Left ventricle myocardium inferior (tissue), 1 donor: ENCODE measurements at regions not wholly inside any gene's neighbourhood (a gene's known extent, or its start where the extent isn't known, plus 50 kb on each side); places are given as distances from the start of the nearest gene placed in this dataset.

ENCODE experiments used
- DNase-seq: peaks from one replicate; pipeline ENCODE4 v3.0.0-alpha.2; 2020
- H3K27ac ChIP-seq: fragments of 200-600 bp; replicated peaks from 2 replicates; pipeline ENCODE4 v1.8.0; 2021
- H3K27me3 ChIP-seq: fragments of 200-600 bp; 2 replicates; pipeline ENCODE4 v1.8.0; 2021; ENCODE audit warnings: low read depth
- H3K36me3 ChIP-seq: fragments of 200-600 bp; 2 replicates; pipeline ENCODE4 v1.8.0; 2021
- H3K4me1 ChIP-seq: fragments of 200-600 bp; 2 replicates; pipeline ENCODE4 v1.8.0; 2021
- H3K4me3 ChIP-seq: fragments of 200-600 bp; 2 replicates; pipeline ENCODE4 v1.8.0; 2021; ENCODE audit warnings: mild to moderate bottlenecking, moderate library complexity
- H3K9me3 ChIP-seq: fragments of 200-600 bp; replicated peaks from 2 replicates; pipeline ENCODE4 v1.8.0; 2021
- intact Hi-C: fragments of 100-400 bp; cut with micrococcal nuclease; formaldehyde crosslinking; loops from one replicate; pipeline ENCODE4 v1.11.0; 2022
- TF ChIP-seq, protein P1 (sequence below): fragments of 200-600 bp; IDR thresholded peaks from 2 replicates; pipeline ENCODE4 v1.8.0; 2021; ENCODE audit warnings: antibody characterized with exemption, mild to moderate bottlenecking, borderline replicate concordance
- donor health status: DM: no; HTN: yes; CAD: no; lungs with severe emphysema.

DNA sequence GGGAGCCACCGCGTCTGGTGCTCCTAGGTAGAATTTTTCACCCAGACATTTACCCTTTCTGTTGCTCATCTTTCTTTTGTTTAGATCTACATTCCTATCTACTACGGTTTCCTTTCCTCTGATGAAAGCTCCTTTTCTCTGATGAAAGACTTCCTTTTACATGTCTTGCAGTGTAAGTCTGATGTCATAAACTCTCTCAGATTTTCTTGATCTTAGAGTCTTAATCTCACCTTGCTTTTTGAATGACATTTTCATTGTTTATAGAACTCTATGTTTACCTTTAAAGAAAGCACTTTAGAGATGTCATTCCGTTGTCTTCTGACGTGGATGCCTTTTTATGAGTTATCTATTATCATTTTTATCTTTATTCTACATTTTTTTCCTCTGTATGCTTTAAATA is 171.8 kb upstream of the MTPN start:
- no peak overlapping the region for H3K4me3 ChIP-seq
- H3K4me1 ChIP-seq, result no peaks in the 10 kb centered on the region
- TF ChIP-seq, protein P1, sequence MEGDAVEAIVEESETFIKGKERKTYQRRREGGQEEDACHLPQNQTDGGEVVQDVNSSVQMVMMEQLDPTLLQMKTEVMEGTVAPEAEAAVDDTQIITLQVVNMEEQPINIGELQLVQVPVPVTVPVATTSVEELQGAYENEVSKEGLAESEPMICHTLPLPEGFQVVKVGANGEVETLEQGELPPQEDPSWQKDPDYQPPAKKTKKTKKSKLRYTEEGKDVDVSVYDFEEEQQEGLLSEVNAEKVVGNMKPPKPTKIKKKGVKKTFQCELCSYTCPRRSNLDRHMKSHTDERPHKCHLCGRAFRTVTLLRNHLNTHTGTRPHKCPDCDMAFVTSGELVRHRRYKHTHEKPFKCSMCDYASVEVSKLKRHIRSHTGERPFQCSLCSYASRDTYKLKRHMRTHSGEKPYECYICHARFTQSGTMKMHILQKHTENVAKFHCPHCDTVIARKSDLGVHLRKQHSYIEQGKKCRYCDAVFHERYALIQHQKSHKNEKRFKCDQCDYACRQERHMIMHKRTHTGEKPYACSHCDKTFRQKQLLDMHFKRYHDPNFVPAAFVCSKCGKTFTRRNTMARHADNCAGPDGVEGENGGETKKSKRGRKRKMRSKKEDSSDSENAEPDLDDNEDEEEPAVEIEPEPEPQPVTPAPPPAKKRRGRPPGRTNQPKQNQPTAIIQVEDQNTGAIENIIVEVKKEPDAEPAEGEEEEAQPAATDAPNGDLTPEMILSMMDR, result no peak
- no peaks in the 10 kb centered on the region for H3K27me3 ChIP-seq
- H3K9me3 ChIP-seq, result no peaks in the 10 kb centered on the region
- no peak overlapping the region for H3K27ac ChIP-seq
- no peaks in the 10 kb centered on the region for H3K36me3 ChIP-seq
- no peak for DNase-seq
- intact Hi-C loops, result no loop called here

DNA sequence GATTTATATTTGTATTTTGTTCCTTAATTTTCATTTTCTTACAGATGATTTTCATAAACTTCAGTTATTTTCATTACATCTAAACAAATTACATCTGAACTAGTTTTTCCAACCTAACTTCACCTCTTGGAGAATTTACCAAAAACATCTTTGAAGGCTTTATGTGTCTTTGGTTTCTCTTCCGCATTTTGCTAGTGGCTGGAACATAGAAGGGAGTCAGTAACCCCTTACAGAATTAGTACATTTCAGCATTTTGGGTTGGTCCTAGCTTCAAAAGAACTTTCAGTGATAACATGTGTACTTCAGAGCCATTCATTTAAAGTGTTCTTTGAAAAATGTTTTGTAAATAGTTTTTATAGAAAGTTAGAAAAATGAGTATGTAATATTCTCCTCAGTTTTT is 169.8 kb upstream of the MTPN start:
- Histone ChIP-seq H3K9me3 (no peaks in the 10 kb centered on the region), H3K36me3 (no peaks in the 10 kb centered on the region), H3K27ac (no peak overlapping the region), H3K27me3 (no peaks in the 10 kb centered on the region), H3K4me1 (no peaks in the 10 kb centered on the region), H3K4me3 (no peak overlapping the region)
- TF ChIP-seq, protein P1, result no peak
- no peak for DNase-seq
- intact Hi-C loops, result no loop called here

DNA sequence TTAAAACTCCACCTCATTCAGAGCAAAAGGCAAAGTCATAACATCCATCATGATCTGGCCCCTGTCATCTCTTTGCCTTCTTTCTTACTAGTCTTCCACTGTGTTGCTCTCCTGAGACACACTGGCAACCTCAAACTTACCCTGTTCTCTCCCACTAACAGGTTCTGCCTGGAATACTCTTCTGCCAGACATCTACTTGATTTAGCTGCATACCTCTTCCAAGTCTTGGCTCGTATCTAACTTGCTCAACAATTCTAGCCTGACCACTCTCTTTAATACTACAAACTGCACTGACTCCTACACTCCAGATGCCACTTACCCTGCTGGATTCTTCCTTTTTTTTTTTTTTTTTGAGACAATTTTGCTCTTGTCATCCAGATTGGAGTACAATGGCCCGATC is 167.0 kb upstream of the MTPN start:
- Histone ChIP-seq H3K27me3 (no peaks in the 10 kb centered on the region), H3K36me3 (no peaks in the 10 kb centered on the region), H3K27ac (no peak overlapping the region), H3K4me3 (no peak overlapping the region), H3K4me1 (no peaks in the 10 kb centered on the region), H3K9me3 (no peaks in the 10 kb centered on the region)
- TF ChIP-seq, protein P1, result no peak
- intact Hi-C loops, result no loop called here
- no peak for DNase-seq

DNA sequence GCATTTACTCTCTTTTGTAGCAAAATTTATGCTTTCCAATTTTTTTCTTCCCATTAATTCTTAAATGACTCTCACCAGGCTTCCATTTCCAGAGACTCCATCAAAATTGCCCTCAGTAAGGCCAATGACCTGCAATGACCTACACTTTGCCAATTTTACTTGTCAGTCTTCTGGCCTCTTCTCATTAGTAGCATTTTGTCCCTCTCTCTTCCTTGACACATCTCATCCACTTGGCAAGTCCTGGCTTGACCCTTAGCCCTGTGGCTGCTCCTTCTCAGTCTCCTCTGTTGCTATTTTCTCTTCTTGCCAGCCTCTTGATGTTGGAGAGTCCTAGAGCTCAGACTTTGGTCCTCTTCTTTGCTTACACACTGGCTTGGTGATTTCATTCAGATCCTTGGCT is 166.1 kb upstream of the MTPN start:
- Histone ChIP-seq H3K4me1 (no peaks in the 10 kb centered on the region), H3K9me3 (no peaks in the 10 kb centered on the region), H3K36me3 (no peaks in the 10 kb centered on the region), H3K27ac (no peak overlapping the region), H3K27me3 (no peaks in the 10 kb centered on the region), H3K4me3 (no peak overlapping the region)
- intact Hi-C loops, result no loop called here
- TF ChIP-seq, protein P1, result no peak
- no peak for DNase-seq

DNA sequence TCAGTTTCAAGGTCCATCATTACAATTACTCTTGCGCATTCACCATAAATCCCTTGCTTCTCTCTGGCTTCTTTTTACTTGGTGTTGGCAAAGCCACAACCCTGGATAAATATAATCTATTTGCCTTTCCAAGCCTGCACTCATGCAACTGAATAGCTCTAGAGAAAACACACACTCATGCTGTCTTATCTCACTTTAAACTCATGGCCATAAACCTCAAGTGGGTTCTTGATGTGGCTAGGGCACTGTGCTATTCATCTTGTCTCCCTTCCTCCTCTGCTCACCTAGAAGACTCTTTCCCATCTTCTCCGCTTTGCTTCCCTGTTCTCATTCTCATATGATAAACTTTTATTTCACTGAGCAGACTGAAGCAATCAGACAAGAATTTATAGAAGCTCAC is 165.4 kb upstream of the MTPN start:
- TF ChIP-seq, protein P1, result no peak
- no peaks in the 10 kb centered on the region for H3K27me3 ChIP-seq
- no peaks in the 10 kb centered on the region for H3K36me3 ChIP-seq
- DNase-seq, result no peak
- H3K4me1 ChIP-seq, result no peaks in the 10 kb centered on the region
- H3K27ac ChIP-seq, result no peak overlapping the region
- no peak overlapping the region for H3K4me3 ChIP-seq
- intact Hi-C loops, result no loop called here
- H3K9me3 ChIP-seq, result no peaks in the 10 kb centered on the region

DNA sequence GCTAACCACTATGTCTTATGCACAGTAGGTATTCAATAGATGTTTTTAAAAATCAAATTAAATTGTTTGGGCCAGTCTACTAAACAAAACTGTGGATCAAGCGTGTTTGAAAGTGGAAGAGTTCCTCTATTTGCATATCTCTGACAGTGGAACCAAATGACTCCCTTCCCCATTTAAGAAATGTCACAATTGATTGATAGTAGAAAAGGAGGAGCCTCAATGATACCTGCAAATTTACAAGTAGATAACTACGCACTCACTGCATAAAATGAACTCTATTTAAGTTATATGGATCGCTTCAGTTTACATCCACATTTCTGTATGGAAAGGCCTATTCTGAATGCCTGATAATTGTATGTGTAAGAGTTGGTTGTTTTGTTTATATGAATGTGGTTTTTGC is 163.3 kb upstream of the MTPN start:
- Histone ChIP-seq H3K4me1 (no peaks in the 10 kb centered on the region), H3K36me3 (no peaks in the 10 kb centered on the region), H3K4me3 (no peak overlapping the region), H3K27me3 (no peaks in the 10 kb centered on the region), H3K9me3 (no peaks in the 10 kb centered on the region), H3K27ac (no peak overlapping the region)
- intact Hi-C loops, result no loop called here
- no peak for DNase-seq
- TF ChIP-seq, protein P1, result no peak
